ENCODE measurements at regions not wholly inside any gene's neighbourhood (a gene's known extent, or its start where the extent isn't known, plus 50 kb on each side); places are given as distances from the start of the nearest gene placed in this dataset.

DNA sequence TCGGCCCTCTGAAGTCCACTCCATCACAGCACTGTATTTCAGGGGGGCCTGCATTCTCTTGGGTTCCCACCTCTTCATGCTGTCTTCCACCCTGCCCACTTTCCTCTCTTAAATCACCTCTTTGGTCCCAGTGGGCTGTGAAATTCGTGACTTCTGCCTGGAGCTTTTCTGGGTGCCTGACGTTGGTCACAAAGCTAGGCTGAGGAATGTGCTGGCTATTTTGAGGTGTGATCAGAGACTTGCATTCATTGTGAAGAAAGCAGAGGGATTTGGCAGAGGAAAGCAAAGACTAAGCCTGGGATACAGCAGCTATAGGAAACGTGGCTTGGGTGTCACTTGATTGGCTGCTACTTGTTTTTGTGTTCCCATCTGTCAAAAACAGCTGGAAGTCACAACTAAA lies 202.5 kb downstream of the SATB1 start:
- intact Hi-C loops (cut with micrococcal nuclease) = no loop called here
- TF ChIP-seq, protein P1, sequence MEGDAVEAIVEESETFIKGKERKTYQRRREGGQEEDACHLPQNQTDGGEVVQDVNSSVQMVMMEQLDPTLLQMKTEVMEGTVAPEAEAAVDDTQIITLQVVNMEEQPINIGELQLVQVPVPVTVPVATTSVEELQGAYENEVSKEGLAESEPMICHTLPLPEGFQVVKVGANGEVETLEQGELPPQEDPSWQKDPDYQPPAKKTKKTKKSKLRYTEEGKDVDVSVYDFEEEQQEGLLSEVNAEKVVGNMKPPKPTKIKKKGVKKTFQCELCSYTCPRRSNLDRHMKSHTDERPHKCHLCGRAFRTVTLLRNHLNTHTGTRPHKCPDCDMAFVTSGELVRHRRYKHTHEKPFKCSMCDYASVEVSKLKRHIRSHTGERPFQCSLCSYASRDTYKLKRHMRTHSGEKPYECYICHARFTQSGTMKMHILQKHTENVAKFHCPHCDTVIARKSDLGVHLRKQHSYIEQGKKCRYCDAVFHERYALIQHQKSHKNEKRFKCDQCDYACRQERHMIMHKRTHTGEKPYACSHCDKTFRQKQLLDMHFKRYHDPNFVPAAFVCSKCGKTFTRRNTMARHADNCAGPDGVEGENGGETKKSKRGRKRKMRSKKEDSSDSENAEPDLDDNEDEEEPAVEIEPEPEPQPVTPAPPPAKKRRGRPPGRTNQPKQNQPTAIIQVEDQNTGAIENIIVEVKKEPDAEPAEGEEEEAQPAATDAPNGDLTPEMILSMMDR (IDR thresholded peaks at IDR 0.05; ENCODE audit: borderline replicate concordance) = no peak
- Histone ChIP-seq H3K4me3 (no peak overlapping the region), H3K27ac (replicated peaks) (no peak overlapping the region), H3K4me1 (no peaks in the 10 kb centered on the region), H3K9me3 (replicated peaks) (no peaks in the 10 kb centered on the region), H3K36me3 (no peaks in the 10 kb centered on the region), H3K27me3 (ENCODE audit: low read depth) (no peaks in the 10 kb centered on the region)
- DNase-seq = no peak

DNA sequence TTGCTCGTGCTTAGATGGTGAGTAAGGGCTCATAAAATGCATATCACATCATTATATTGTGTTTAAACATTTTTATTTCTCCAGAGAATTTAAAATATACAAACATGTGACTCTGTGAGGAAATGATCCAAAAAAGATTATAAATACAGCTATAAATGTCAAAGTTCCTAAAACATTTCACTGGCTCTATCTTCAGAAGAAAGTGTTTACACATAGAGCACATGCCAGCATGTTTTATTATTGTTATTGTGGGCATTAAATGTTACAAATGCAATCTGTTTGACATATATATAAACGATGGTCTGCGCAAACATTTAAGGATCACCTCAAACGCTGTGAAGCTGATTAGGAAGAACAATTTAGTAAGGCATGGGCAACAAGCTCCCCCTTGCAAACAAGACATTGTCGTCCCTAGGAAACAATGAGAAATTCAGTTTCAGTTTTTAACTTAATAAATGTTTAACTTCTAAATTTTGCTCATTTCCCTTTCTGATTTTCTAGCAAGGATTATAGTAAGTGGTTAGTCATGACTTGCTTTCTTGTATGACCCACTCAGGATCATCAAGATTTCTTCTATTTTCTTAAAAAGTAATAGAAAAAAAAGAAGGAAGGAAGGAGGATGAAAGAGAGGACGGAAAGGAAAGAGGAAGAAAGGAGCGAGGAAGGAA lies 207.5 kb downstream of the SATB1 start:
- Histone ChIP-seq H3K9me3 (replicated peaks) (no peaks in the 10 kb centered on the region), H3K27ac (replicated peaks) (no peak overlapping the region), H3K36me3 (no peaks in the 10 kb centered on the region), H3K4me1 (no peaks in the 10 kb centered on the region), H3K4me3 (no peak overlapping the region), H3K27me3 (ENCODE audit: low read depth) (no peaks in the 10 kb centered on the region)
- no peak for DNase-seq
- TF ChIP-seq, protein P1 (IDR thresholded peaks at IDR 0.05; ENCODE audit: borderline replicate concordance) = no peak
- intact Hi-C loops (cut with micrococcal nuclease) = no loop called here

DNA sequence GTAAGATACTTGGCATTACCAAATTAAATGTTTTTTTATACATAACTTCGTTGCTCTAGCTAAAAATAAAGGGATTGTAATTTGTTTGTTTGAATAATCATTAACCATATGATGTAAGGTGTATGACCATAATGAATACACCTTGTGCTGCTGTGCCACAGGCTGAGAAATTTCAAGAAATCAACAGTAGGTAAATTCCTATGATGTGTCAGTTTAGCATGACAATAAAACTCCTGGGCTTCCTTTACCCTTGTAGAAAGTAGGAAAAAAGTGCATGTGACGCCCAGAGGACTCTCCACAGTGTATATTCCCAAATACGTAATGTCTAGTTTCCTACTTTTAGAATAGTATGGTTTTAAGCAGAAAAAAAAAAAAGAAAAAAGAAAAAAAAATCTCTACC lies 208.1 kb downstream of the SATB1 start:
- no peaks in the 10 kb centered on the region for H3K9me3 ChIP-seq (replicated peaks)
- no peak overlapping the region for H3K4me3 ChIP-seq
- intact Hi-C loops (cut with micrococcal nuclease) = no loop called here
- TF ChIP-seq, protein P1 (IDR thresholded peaks at IDR 0.05; ENCODE audit: borderline replicate concordance) = no peak
- no peaks in the 10 kb centered on the region for H3K4me1 ChIP-seq
- no peak overlapping the region for H3K27ac ChIP-seq (replicated peaks)
- H3K36me3 ChIP-seq = no peaks in the 10 kb centered on the region
- no peaks in the 10 kb centered on the region for H3K27me3 ChIP-seq (ENCODE audit: low read depth)
- DNase-seq = no peak

DNA sequence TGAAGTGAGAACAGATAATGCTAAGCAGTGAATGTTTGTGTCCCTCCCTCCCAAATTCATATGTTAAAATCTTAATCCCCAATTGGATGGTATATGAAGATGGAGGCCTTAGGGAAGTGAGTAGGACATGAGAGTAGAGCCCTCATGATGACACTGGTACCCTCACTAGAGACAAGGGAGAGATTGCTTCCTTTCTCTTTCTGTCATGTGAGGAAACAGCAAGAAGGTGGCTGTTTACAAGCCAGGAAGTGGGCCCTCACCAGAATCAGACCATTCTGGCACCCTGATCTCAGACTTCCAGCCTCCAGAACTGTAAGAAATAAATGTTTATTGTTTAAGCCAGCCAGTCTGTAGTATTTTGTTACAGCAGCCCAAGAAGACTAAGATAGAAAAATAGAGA lies 209.5 kb downstream of the SATB1 start:
- no peak overlapping the region for H3K27ac ChIP-seq (replicated peaks)
- TF ChIP-seq, protein P1 (IDR thresholded peaks at IDR 0.05; ENCODE audit: borderline replicate concordance) = no peak
- no peaks in the 10 kb centered on the region for H3K27me3 ChIP-seq (ENCODE audit: low read depth)
- no peak overlapping the region for H3K4me3 ChIP-seq
- intact Hi-C loops (cut with micrococcal nuclease) = no loop called here
- no peak for DNase-seq
- H3K36me3 ChIP-seq = no peaks in the 10 kb centered on the region
- no peaks in the 10 kb centered on the region for H3K9me3 ChIP-seq (replicated peaks)
- H3K4me1 ChIP-seq = no peaks in the 10 kb centered on the region

DNA sequence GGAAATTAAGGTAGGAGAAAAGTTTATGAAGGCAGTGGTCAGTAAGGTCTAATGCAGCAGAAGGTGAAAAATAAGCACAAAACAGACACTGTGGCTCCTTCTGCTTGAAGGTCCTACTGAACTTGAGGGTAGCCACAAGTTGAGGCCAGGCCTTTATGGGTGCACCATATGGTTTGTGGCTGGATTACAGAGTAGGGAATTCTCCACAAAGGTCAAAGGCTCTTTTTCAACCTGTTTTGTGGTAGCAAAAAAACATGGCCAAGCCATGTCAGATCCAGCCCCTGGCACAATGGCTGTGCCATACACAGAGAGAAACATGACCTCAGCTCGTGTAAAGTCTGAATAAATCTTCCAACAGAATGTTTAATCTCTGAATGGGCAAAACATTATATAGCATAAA lies 214.0 kb downstream of the SATB1 start:
- H3K27me3 ChIP-seq (ENCODE audit: low read depth) = no peaks in the 10 kb centered on the region
- H3K9me3 ChIP-seq (replicated peaks) = no peaks in the 10 kb centered on the region
- H3K4me1 ChIP-seq = no peaks in the 10 kb centered on the region
- TF ChIP-seq, protein P1 (IDR thresholded peaks at IDR 0.05; ENCODE audit: borderline replicate concordance) = no peak
- intact Hi-C loops (cut with micrococcal nuclease) = no loop called here
- H3K4me3 ChIP-seq = no peak overlapping the region
- no peak for DNase-seq
- no peaks in the 10 kb centered on the region for H3K36me3 ChIP-seq
- no peak overlapping the region for H3K27ac ChIP-seq (replicated peaks)
